ENCODE measurements at regions not wholly inside any gene's neighbourhood (a gene's known extent, or its start where the extent isn't known, plus 50 kb on each side); places are given as distances from the start of the nearest gene placed in this dataset.
"Not testable (repeated sequence)": the region's sequence is repeated elsewhere in the genome, so short reads cannot be mapped to it uniquely, and the experiment has no call there.

DNA sequence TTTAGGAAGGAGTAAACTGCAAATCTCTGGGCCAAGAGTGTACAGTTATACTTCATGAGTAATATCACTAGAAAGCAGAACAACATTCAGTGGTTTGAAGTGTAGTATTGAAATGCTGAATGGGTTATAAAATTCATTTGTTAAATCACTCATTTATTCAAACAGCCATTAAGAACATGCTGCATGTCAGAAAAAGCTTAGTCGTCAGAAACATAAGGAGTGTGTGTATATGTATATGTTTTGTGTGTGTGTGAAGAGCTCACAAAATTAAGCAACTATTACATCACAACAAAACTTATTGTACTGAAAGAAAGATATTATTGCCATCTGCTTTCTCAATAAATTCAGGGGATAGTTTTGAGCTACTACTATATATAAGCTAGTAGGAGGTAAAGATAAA is 165.4 kb upstream of the PCDH9 start:
- no peak for DNase-seq (ENCODE audit: low spot score)
- Mint-ChIP-seq H3K36me3 (ENCODE audit: low read depth) (no peaks in the 10 kb centered on the region), H3K4me3 (no peak overlapping the region), H3K9me3 (peaks cover 18% of the 10 kb centered on the region), H3K27me3 (ENCODE audit: low read depth) (no peaks in the 10 kb centered on the region), H3K4me1 (ENCODE audit: low read depth) (no peaks in the 10 kb centered on the region), H3K27ac (no peak overlapping the region)

- H3K9me3 Mint-ChIP-seq: peaks cover 8% of the 10 kb centered on the region
- H3K27me3 Mint-ChIP-seq (ENCODE audit: low read depth): no peaks in the 10 kb centered on the region
- no peak overlapping the region for H3K27ac Mint-ChIP-seq
- H3K4me1 Mint-ChIP-seq (ENCODE audit: low read depth): no peaks in the 10 kb centered on the region
- no peaks in the 10 kb centered on the region for H3K36me3 Mint-ChIP-seq (ENCODE audit: low read depth)
- no peak for DNase-seq (ENCODE audit: low spot score)
- H3K4me3 Mint-ChIP-seq: no peak overlapping the region
Observed at GRCh38 chr13:67392014-67392413, 161.9 kb upstream of the PCDH9 start.

DNA sequence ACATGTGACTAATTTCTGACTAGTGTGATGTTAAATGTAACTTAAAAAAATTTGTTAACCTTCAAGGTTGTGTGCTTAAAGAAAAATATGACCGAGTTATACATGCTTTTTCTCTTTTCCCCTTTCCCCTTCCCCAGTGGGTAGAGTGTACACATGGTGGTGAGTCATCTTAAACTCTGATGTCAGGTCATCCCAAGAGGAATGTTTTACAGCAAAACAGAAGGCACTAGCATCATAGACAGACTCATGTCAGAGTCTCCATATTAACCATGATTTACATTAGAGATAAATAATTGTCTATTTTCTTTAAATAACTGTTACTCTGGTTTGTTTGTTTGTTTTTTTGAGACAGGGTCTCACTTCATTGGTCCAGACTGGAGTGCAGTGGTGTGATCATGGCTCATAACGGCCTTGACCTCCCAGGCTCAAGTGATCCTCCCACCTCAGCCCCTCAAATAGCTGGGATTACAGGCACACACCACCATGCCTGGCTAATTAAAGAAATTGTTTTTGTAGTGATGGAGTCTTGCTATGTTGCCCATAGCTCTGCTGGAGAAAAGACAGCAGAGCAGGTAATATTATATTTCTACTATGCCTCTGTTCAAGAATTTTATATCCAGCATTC is 160.4 kb upstream of the PCDH9 start:
- Mint-ChIP-seq H3K4me3 (no peak overlapping the region), H3K27me3 (ENCODE audit: low read depth) (no peaks in the 10 kb centered on the region), H3K36me3 (ENCODE audit: low read depth) (no peaks in the 10 kb centered on the region), H3K4me1 (ENCODE audit: low read depth) (no peaks in the 10 kb centered on the region), H3K27ac (no peak overlapping the region), H3K9me3 (peaks cover 19% of the 10 kb centered on the region)
- no peak for DNase-seq (ENCODE audit: low spot score)

GRCh38 chr13:67389171-67389570 is 159.0 kb upstream of the PCDH9 start:
- Mint-ChIP-seq H3K4me3 (no peak overlapping the region), H3K4me1 (ENCODE audit: low read depth) (no peaks in the 10 kb centered on the region), H3K9me3 (peaks cover 20% of the 10 kb centered on the region), H3K27ac (no peak overlapping the region), H3K36me3 (ENCODE audit: low read depth) (no peaks in the 10 kb centered on the region), H3K27me3 (ENCODE audit: low read depth) (no peaks in the 10 kb centered on the region)
- no peak for DNase-seq (ENCODE audit: low spot score)

GRCh38 chr13:67383109-67383757 is 153.1 kb upstream of the PCDH9 start:
- H3K9me3 Mint-ChIP-seq: peaks cover 15% of the 10 kb centered on the region
- H3K4me3 Mint-ChIP-seq; H3K4me1 Mint-ChIP-seq (ENCODE audit: low read depth); DNase-seq (ENCODE audit: low spot score); H3K27me3 Mint-ChIP-seq (ENCODE audit: low read depth); H3K27ac Mint-ChIP-seq; H3K36me3 Mint-ChIP-seq (ENCODE audit: low read depth): not testable (repeated sequence)

- no peak for DNase-seq (ENCODE audit: low spot score)
- Mint-ChIP-seq H3K27me3 (ENCODE audit: low read depth) (no peaks in the 10 kb centered on the region), H3K27ac (no peak overlapping the region), H3K4me3 (no peak overlapping the region), H3K9me3 (peaks cover 3% of the 10 kb centered on the region), H3K36me3 (ENCODE audit: low read depth) (no peaks in the 10 kb centered on the region), H3K4me1 (ENCODE audit: low read depth) (no peaks in the 10 kb centered on the region)
Observed at GRCh38 chr13:67377919-67378318, 147.8 kb upstream of the PCDH9 start.

DNA sequence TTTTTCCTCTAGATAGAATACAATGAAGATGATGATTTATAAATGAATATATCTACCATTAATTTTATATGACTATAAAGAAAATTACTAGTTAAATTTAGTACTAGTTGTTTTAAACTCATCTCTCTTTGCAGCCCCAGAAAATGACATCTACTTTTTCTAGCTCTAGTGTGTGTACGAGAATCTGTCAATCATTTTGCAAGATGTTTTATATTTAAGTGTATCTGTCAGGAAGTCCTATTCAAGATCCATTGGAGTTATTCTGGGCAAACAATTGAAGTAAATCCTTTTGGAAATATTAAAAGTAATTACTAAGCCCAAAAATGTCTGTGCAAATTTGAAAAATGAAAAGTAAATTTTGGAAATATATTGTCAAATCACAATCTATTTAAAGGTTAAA is 144.3 kb upstream of the PCDH9 start:
- no peak overlapping the region for H3K4me3 Mint-ChIP-seq
- H3K4me1 Mint-ChIP-seq (ENCODE audit: low read depth): no peaks in the 10 kb centered on the region

DNA sequence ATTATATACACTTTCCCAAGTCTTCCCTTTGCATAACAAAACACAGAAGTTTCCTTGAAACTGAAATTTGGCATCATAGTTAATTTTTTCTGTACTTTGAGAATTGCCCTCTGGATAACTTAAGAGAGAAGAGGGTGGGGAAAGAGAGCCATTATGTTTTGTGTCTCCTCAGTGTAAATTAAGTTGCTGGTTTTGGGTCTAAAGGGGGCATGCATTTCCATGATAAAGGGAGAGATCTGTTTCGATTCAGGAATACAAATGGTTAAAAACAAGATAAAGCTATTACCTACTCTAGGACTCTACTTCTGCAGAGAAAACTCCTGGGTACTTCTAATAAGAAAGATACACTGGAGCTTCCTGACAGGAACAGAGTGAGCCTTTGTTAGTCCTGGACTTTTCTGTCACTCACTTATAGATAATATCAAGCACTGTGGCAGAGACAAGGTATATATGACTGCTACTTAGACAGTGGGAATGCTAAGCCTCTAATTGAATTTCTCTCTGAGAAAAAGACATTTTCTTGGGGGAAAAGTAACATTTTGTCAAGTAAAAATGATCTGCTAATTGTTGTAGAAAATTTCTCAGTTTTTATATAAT is 142.8 kb upstream of the PCDH9 start:
- no peak for DNase-seq (ENCODE audit: low spot score)
- no peaks in the 10 kb centered on the region for H3K27me3 Mint-ChIP-seq (ENCODE audit: low read depth)
- no peak overlapping the region for H3K27ac Mint-ChIP-seq
- no peak overlapping the region for H3K4me3 Mint-ChIP-seq
- no peaks in the 10 kb centered on the region for H3K36me3 Mint-ChIP-seq (ENCODE audit: low read depth)
- no peaks in the 10 kb centered on the region for H3K4me1 Mint-ChIP-seq (ENCODE audit: low read depth)
- no peaks in the 10 kb centered on the region for H3K9me3 Mint-ChIP-seq

More for the DNA sequence above, 144.3 kb upstream of the PCDH9 start:
- Mint-ChIP-seq H3K9me3 (no peaks in the 10 kb centered on the region), H3K27ac (no peak overlapping the region), H3K36me3 (ENCODE audit: low read depth) (no peaks in the 10 kb centered on the region), H3K27me3 (ENCODE audit: low read depth) (no peaks in the 10 kb centered on the region)
- no peak for DNase-seq (ENCODE audit: low spot score)

- DNase-seq (ENCODE audit: low spot score): no peak
- Mint-ChIP-seq H3K4me3 (no peak overlapping the region), H3K9me3 (no peaks in the 10 kb centered on the region), H3K27ac (no peak overlapping the region), H3K27me3 (ENCODE audit: low read depth) (no peaks in the 10 kb centered on the region), H3K36me3 (ENCODE audit: low read depth) (no peaks in the 10 kb centered on the region), H3K4me1 (ENCODE audit: low read depth) (no peaks in the 10 kb centered on the region)
Observed at GRCh38 chr13:67369895-67370660, 139.9 kb upstream of the PCDH9 start.

DNA sequence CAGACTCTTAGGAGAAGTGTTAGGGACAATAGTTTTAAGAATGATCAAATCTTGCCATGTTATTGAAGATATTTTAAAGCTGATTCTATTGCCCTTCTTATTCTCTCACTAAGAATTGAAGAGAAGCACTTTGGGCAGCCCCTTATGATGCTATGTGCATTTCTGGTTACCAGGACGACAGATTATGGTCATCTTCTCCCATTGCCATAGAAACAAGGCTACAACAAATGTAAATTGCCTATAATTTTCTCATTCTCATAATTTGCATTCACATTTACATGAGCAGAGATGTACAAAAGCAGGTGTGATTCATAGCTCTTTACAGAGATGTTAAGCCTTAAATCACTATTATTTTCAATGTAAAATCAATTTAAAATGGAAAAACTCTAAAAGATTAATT is 137.3 kb upstream of the PCDH9 start:
- Mint-ChIP-seq H3K27ac (no peak overlapping the region), H3K9me3 (no peaks in the 10 kb centered on the region), H3K27me3 (ENCODE audit: low read depth) (no peaks in the 10 kb centered on the region), H3K4me1 (ENCODE audit: low read depth) (no peaks in the 10 kb centered on the region), H3K36me3 (ENCODE audit: low read depth) (no peaks in the 10 kb centered on the region), H3K4me3 (no peak overlapping the region)
- DNase-seq (ENCODE audit: low spot score): no peak

- no peak overlapping the region for H3K4me3 Mint-ChIP-seq
- H3K9me3 Mint-ChIP-seq: no peaks in the 10 kb centered on the region
- no peaks in the 10 kb centered on the region for H3K36me3 Mint-ChIP-seq (ENCODE audit: low read depth)
- H3K27me3 Mint-ChIP-seq (ENCODE audit: low read depth): no peaks in the 10 kb centered on the region
- H3K27ac Mint-ChIP-seq: no peak overlapping the region
- DNase-seq (ENCODE audit: low spot score): no peak
- H3K4me1 Mint-ChIP-seq (ENCODE audit: low read depth): no peaks in the 10 kb centered on the region
Observed at GRCh38 chr13:67366533-67366932, 136.4 kb upstream of the PCDH9 start.

GRCh38 chr13:67355812-67356476 is 125.8 kb upstream of the PCDH9 start:
- Mint-ChIP-seq H3K27ac (no peak overlapping the region), H3K4me1 (ENCODE audit: low read depth) (no peaks in the 10 kb centered on the region), H3K4me3 (no peak overlapping the region), H3K36me3 (ENCODE audit: low read depth) (no peaks in the 10 kb centered on the region), H3K27me3 (ENCODE audit: low read depth) (no peaks in the 10 kb centered on the region), H3K9me3 (no peaks in the 10 kb centered on the region)
- no peak for DNase-seq (ENCODE audit: low spot score)

DNA sequence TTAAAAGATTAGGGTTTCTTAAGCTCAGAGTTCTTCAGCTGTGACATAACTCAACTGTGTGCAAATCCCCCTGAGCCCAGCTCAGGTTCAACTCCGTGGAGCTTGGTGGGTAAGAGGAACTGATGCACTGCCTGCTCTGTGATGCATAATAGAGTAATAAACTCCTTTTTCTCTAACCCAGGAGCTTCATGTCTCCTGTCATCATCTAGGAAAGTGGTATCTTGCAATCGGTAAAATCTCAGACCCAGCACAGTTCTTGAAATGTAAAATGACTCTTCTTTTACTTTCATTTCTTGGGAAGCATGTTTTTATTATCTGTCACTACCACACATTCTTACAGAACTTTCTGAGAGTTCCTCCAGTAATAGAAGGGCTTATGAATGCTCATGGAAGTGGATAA is 123.8 kb upstream of the PCDH9 start:
- Mint-ChIP-seq H3K4me3 (no peak overlapping the region), H3K4me1 (ENCODE audit: low read depth) (no peaks in the 10 kb centered on the region), H3K36me3 (ENCODE audit: low read depth) (no peaks in the 10 kb centered on the region), H3K9me3 (no peaks in the 10 kb centered on the region), H3K27ac (no peak overlapping the region), H3K27me3 (ENCODE audit: low read depth) (no peaks in the 10 kb centered on the region)
- DNase-seq (ENCODE audit: low spot score): no peak

DNA sequence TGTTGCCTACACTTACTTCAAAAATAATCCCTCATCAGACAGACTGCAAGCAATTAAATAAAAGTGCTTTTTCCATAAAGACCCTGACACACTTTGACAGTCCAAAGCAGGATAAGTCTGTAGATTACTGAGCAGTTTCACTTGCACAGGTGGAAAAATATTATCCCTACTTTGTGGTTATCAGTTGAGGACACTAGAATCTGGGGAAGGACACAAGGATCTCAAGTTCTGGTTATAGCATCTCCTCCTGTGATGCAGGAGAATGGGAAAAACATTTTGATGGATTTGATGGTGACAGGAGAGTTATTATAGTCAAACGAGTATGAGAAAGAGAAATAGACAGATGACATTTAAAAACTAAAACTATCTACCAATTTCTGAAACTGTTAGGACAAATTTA is 122.9 kb upstream of the PCDH9 start:
- peaks cover under 1% of the 10 kb centered on the region for H3K9me3 Mint-ChIP-seq
- H3K36me3 Mint-ChIP-seq (ENCODE audit: low read depth): no peaks in the 10 kb centered on the region
- no peak overlapping the region for H3K4me3 Mint-ChIP-seq
- DNase-seq (ENCODE audit: low spot score): no peak
- H3K27ac Mint-ChIP-seq: no peak overlapping the region
- no peaks in the 10 kb centered on the region for H3K27me3 Mint-ChIP-seq (ENCODE audit: low read depth)
- H3K4me1 Mint-ChIP-seq (ENCODE audit: low read depth): no peaks in the 10 kb centered on the region

Data from T-helper 2 cell treated with Interferon-gamma antibody and Interleukin-4, amounts not matched to agents 5 μg/mL and 100 μg/mL, for 36 hours (primary cell).